HCT116 (cell line): ENCODE measurements at regions not wholly inside any gene's neighbourhood (a gene's known extent, or its start where the extent isn't known, plus 50 kb on each side); places are given as distances from the start of the nearest gene placed in this dataset.
"Not testable (repeated sequence)": the region's sequence is repeated elsewhere in the genome, so short reads cannot be mapped to it uniquely, and the experiment has no call there.

Source experiments
- ATAC-seq: fragments of 200-7000 bp; cut with Tn5 transposase; 2 replicates; pipeline ENCODE4 v1.9.1; 2020; ENCODE audit warnings: mild to moderate bottlenecking, moderate library complexity
- BruUV-seq: library from RNA; stranded (reverse); fragments of 400-500 nt; replicated peaks from 2 replicates; lab custom pipeline; 2021; lab: Mats Ljungman, UMichigan
- CTCF ChIA-PET: fragments of 300-600 bp; sonication (Branson Sonifier 250); formaldehyde crosslinking; loops from one replicate; lab custom pipeline; 2021; ENCODE audit warnings: antibody characterized with exemption; lab: Charles Lee
- POLR2A ChIA-PET: fragments of 300-600, 350-600 bp; sonication (Branson Sonifier 250); formaldehyde crosslinking; loops from one replicate; lab custom pipeline; 2021; ENCODE audit warnings: antibody characterized with exemption; lab: Charles Lee
- RAD21 ChIA-PET, 2 experiments: fragments of 300-600 bp; sonication (Branson Sonifier 250); formaldehyde crosslinking; loops; one replicate each; lab custom pipeline; 2023; ENCODE audit warnings: low total read pairs in 2 of 2; ENCODE audit not compliant: uncharacterized antibody in 2 of 2, unreplicated experiment in 2 of 2, low non-redundant PET in 1 of 2; lab: Charles Lee
- DNase-seq: peaks from one replicate; pipeline ENCODE4 v3.0.0-alpha.2; 2010; ENCODE audit warnings: low read depth, low spot score
- H2AFZ ChIP-seq: fragments of 200-600 bp; shearing (Covaris generic), sonication (generic); 2 replicates; pipeline ENCODE4 v1.6.1; 2017; ENCODE audit warnings: low read depth, mixed run types, mixed read lengths, antibody characterized with exemption, low read length; ENCODE audit not compliant: poor library complexity, severe bottlenecking
- H3K27ac ChIP-seq: 2 replicates; pipeline ENCODE4 v1.5.1; 2012; ENCODE audit warnings: low read depth, low read length
- H3K27me3 ChIP-seq: fragments of 200-600 bp; sonication (generic); 2 replicates; pipeline ENCODE4 v1.6.1; 2016; ENCODE audit warnings: mixed run types, low read length, mixed read lengths; ENCODE audit not compliant: insufficient read depth
- H3K36me3 ChIP-seq, 2 experiments: fragments of 200-500 bp in 1 of 2; fragments of 200-600 bp in 1 of 2; sonication (Bioruptor generic) in 1 of 2; sonication (generic) in 1 of 2; 2 replicates each; pipeline versions ENCODE4 v1.5.1 to v1.6.1; 2014 to 2016; ENCODE audit warnings: low read length in 2 of 2, inconsistent platforms in 1 of 2, mixed read lengths in 1 of 2, mixed run types in 1 of 2; ENCODE audit not compliant: insufficient read depth in 2 of 2, control insufficient read depth in 1 of 2
- H3K4me1 ChIP-seq, 2 experiments: fragments of 200-600 bp in 1 of 2; sonication (generic) in 1 of 2; 2 replicates each; pipeline versions ENCODE4 v1.5.1 to v1.6.1; 2012 to 2017; ENCODE audit warnings: low read length in 2 of 2, inconsistent platforms in 1 of 2, mild to moderate bottlenecking in 1 of 2, mixed read lengths in 1 of 2, mixed run types in 1 of 2, moderate library complexity in 1 of 2; ENCODE audit not compliant: insufficient read depth in 2 of 2, control insufficient read depth in 1 of 2
- H3K4me2 ChIP-seq: fragments of 200-600 bp; sonication (generic); 2 replicates; pipeline ENCODE4 v1.6.1; 2017; ENCODE audit warnings: mixed run types, low read length, mixed read lengths
- H3K4me3 ChIP-seq, 2 experiments: fragments of 200-600 bp in 1 of 2; sonication (generic) in 1 of 2; replicated peaks in 1 of 2; 2 replicates each; pipeline ENCODE4 v1.5.1; 2011 to 2016; ENCODE audit warnings: low read length in 2 of 2, control low read depth in 1 of 2, low read depth in 1 of 2, mild to moderate bottlenecking in 1 of 2, mixed read lengths in 1 of 2, mixed run types in 1 of 2
- H3K79me2 ChIP-seq: fragments of 200-600 bp; sonication (generic); 2 replicates; pipeline ENCODE4 v1.6.1; 2017; ENCODE audit warnings: mild to moderate bottlenecking, mixed run types, low read length, moderate library complexity, mixed read lengths; ENCODE audit not compliant: insufficient read depth
- H3K9ac ChIP-seq: fragments of 200-600 bp; sonication (generic); 2 replicates; pipeline ENCODE4 v1.6.1; 2016; ENCODE audit warnings: low read length, mixed read lengths
- H3K9me2 ChIP-seq: fragments of 200-600 bp; sonication (generic), shearing (Covaris generic); 2 replicates; pipeline ENCODE4 v1.6.1; 2017; ENCODE audit warnings: mixed run types, mild to moderate bottlenecking, moderate library complexity; ENCODE audit not compliant: insufficient read depth
- H3K9me3 ChIP-seq, 2 experiments: fragments of 200-500 bp in 1 of 2; fragments of 200-600 bp in 1 of 2; sonication (Bioruptor generic) in 1 of 2; sonication (generic) in 1 of 2; 2 replicates each; pipeline ENCODE4 v1.6.1; 2014 to 2017; ENCODE audit warnings: low read length in 2 of 2, mixed read lengths in 2 of 2, inconsistent platforms in 1 of 2, low read depth in 1 of 2, mild to moderate bottlenecking in 1 of 2, mixed run types in 1 of 2, moderate library complexity in 1 of 2; ENCODE audit not compliant: control insufficient read depth in 1 of 2, insufficient read depth in 1 of 2
- H4K20me1 ChIP-seq: fragments of 200-600 bp; sonication (generic), shearing (Covaris generic); 2 replicates; pipeline ENCODE4 v1.6.1; 2017; ENCODE audit warnings: mixed run types, mild to moderate bottlenecking, moderate library complexity; ENCODE audit not compliant: insufficient read depth
- CBX3 ChIP-seq: IDR thresholded peaks from 2 replicates; pipeline ENCODE4 v1.6.1; 2012; ENCODE audit warnings: low read depth
- EGR1 ChIP-seq: IDR thresholded peaks from 2 replicates; pipeline ENCODE4 v1.6.1; 2012; ENCODE audit warnings: low read depth
- ELF1 ChIP-seq: IDR thresholded peaks from 2 replicates; pipeline ENCODE4 v1.6.1; 2012; ENCODE audit warnings: low read depth, borderline replicate concordance
- POLR2A ChIP-seq: IDR thresholded peaks from 2 replicates; pipeline ENCODE4 v1.7.0; 2011; ENCODE audit warnings: borderline replicate concordance; ENCODE audit not compliant: insufficient read depth, insufficient read length; ENCODE audit errors: extremely low read depth
- intact Hi-C: fragments of 100-400 bp; cut with micrococcal nuclease; formaldehyde crosslinking; loops from 2 replicates; pipeline ENCODE4 v1.10.0; 2022
- TF ChIP-seq, protein P1 (sequence below): IDR thresholded peaks from 2 replicates; pipeline ENCODE4 v1.6.1; 2012
- TF ChIP-seq, protein P2 (sequence below), 3 experiments: fragments of 200-600 bp in 1 of 3; sonication (generic) in 1 of 3; IDR thresholded peaks in 2 of 3; conservative IDR thresholded peaks in 1 of 3; 2 replicates each; pipeline ENCODE4 v1.5.1; 2012 to 2017; ENCODE audit warnings: low read depth in 2 of 3, low read length in 2 of 3, antibody characterized with exemption in 1 of 3, borderline replicate concordance in 1 of 3, control low read depth in 1 of 3, mild to moderate bottlenecking in 1 of 3, mixed read lengths in 1 of 3, mixed run types in 1 of 3, moderate library complexity in 1 of 3; ENCODE audit not compliant: insufficient read depth in 1 of 3

- H3K79me2 ChIP-seq, CTCF ChIA-PET, H3K27me3 ChIP-seq, ATAC-seq, DNase-seq, H3K9me2 ChIP-seq, H3K9ac ChIP-seq, H3K4me1 ChIP-seq, H3K4me2 ChIP-seq, BruUV-seq, H3K4me3 ChIP-seq, H3K36me3 ChIP-seq, intact Hi-C loops, H3K27ac ChIP-seq, POLR2A ChIA-PET, RAD21 ChIA-PET, H2AFZ ChIP-seq, H4K20me1 ChIP-seq: not testable (repeated sequence)
- H3K9me3 ChIP-seq, result peaks cover 4 to 35% of the 10 kb centered on the region in 2 experiments; a peak in 3 of 4 replicates
Measured at GRCh38 chr19:28084659-28085157, 1128.2 kb downstream of the UQCRFS1 start.

DNA sequence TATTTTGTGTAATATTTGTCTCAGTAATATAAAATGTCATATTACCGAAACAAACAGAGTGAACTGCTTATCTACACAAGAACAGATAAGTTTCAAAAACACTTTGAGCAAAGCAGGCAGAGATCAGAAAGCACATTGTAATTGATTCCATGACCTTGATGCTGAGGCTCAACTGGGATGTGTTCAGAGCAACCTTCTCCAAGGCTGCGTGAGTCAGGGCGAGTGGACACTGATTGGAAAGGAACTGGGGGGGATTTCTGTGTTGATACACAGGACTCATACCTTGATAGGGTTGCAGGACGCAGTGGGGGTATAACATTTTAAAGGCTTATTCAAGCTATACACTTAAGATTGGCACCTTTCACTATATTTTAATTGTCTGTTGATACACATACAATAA lies 1136.3 kb downstream of the UQCRFS1 start:
- intact Hi-C loops, result no loop called here
- Histone ChIP-seq H3K9me2 (no peaks in the 10 kb centered on the region), H3K4me2 (no peak overlapping the region), H4K20me1 (no peaks in the 10 kb centered on the region), H3K27ac (no peak overlapping the region), H2AFZ (no peak overlapping the region), H3K9me3 (peaks cover 10 to 42% of the 10 kb centered on the region in 2 experiments; a peak in 3 of 4 replicates), H3K36me3 (no peaks in the 10 kb centered on the region), H3K4me3 (no peak overlapping the region), H3K4me1 (no peaks in the 10 kb centered on the region), H3K79me2 (no peaks in the 10 kb centered on the region), H3K27me3 (no peaks in the 10 kb centered on the region), H3K9ac (no peak overlapping the region)
- TF ChIP-seq CBX3 (no peak), ELF1 (no peak), EGR1 (no peak), POLR2A (no peak)
- TF ChIP-seq, protein P1, sequence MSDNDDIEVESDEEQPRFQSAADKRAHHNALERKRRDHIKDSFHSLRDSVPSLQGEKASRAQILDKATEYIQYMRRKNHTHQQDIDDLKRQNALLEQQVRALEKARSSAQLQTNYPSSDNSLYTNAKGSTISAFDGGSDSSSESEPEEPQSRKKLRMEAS, result no peak
- TF ChIP-seq, protein P2, sequence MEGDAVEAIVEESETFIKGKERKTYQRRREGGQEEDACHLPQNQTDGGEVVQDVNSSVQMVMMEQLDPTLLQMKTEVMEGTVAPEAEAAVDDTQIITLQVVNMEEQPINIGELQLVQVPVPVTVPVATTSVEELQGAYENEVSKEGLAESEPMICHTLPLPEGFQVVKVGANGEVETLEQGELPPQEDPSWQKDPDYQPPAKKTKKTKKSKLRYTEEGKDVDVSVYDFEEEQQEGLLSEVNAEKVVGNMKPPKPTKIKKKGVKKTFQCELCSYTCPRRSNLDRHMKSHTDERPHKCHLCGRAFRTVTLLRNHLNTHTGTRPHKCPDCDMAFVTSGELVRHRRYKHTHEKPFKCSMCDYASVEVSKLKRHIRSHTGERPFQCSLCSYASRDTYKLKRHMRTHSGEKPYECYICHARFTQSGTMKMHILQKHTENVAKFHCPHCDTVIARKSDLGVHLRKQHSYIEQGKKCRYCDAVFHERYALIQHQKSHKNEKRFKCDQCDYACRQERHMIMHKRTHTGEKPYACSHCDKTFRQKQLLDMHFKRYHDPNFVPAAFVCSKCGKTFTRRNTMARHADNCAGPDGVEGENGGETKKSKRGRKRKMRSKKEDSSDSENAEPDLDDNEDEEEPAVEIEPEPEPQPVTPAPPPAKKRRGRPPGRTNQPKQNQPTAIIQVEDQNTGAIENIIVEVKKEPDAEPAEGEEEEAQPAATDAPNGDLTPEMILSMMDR (IDR thresholded peaks at IDR 0.05 in 2 of 3, conservative IDR thresholded peaks at IDR 0.05 in 1 of 3; ENCODE audit: borderline replicate concordance in 1 of 3, insufficient read depth in 1 of 3, low read depth in 2 of 3, low read length in 2 of 3), result no peak
- CTCF ChIA-PET, result no interaction called here
- ATAC-seq, result no peak
- POLR2A ChIA-PET, result no interaction called here
- no peak for DNase-seq
- BruUV-seq, result no TSS peak
- RAD21 ChIA-PET, result no interaction called here
